ENCODE measurements at regions not wholly inside any gene's neighbourhood (a gene's known extent, or its start where the extent isn't known, plus 50 kb on each side); places are given as distances from the start of the nearest gene placed in this dataset.

DNA sequence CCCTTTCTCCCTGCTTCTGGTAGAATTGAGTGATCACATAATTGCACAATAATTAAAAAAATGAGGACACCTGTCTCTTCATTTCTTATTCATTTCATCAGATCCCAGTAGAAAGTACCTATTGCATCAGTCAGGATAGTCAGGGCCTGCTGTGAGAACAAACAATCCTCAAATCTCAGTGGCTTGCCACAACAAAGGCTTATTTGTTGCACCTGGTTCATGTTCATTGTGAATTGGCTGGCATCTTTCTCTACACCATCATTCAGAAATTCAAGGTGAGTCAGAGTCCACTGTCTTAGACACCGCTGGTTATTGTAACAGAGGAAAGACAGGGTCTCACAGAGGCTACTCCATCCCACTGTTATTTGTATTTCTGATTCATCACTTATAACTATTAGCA is 409.8 kb downstream of the STIM2 start:
- peaks cover 2% of the 10 kb centered on the region for H3K9me3 Mint-ChIP-seq (ENCODE audit: unreplicated experiment)
- H2AFZ ChIP-seq (ENCODE audit: low read depth, low read length): no peak overlapping the region
- no peaks in the 10 kb centered on the region for H3K36me3 Mint-ChIP-seq (ENCODE audit: low read depth, unreplicated experiment)
- H3K9me3 ChIP-seq (ENCODE audit: insufficient read depth, low read depth, low read length): no peaks in the 10 kb centered on the region
- peaks cover 3% of the 10 kb centered on the region for H3K27me3 Mint-ChIP-seq (ENCODE audit: low read depth, unreplicated experiment)
- no peak overlapping the region for H3K4me3 Mint-ChIP-seq (ENCODE audit: unreplicated experiment)
- H3K36me3 ChIP-seq (ENCODE audit: insufficient read depth, low read length): no peaks in the 10 kb centered on the region
- H3K79me2 ChIP-seq (ENCODE audit: insufficient read depth, low read length): no peaks in the 10 kb centered on the region
- no peak overlapping the region for H3K27ac ChIP-seq (ENCODE audit: low read depth, low read length)
- H3K27me3 ChIP-seq (ENCODE audit: insufficient read depth, low read length): no peaks in the 10 kb centered on the region
- H3K4me3 ChIP-seq (ENCODE audit: insufficient read depth, low read depth, low read length): no peak overlapping the region
- DNase-seq (ENCODE audit: low read depth) (no peak), FAIRE-seq (no peak)
- no peaks in the 10 kb centered on the region for H3K4me1 ChIP-seq (ENCODE audit: insufficient read depth, low read length)
- H4K20me1 ChIP-seq (ENCODE audit: insufficient read depth, low read length): no peaks in the 10 kb centered on the region
- no peak overlapping the region for H3K4me2 ChIP-seq (ENCODE audit: low read length)
- H3K4me1 Mint-ChIP-seq (ENCODE audit: low read depth, unreplicated experiment): no peaks in the 10 kb centered on the region
- no peak overlapping the region for H3K9ac ChIP-seq (ENCODE audit: low read length)
- no peak overlapping the region for H3K27ac Mint-ChIP-seq (ENCODE audit: unreplicated experiment)
- TF ChIP-seq CTCF (IDR thresholded peaks at IDR 0.05; ENCODE audit: insufficient read depth, low read depth, low read length) (no peak), EZH2 (IDR thresholded peaks at IDR 0.05; ENCODE audit: insufficient read depth, low read length) (no peak)

DNA sequence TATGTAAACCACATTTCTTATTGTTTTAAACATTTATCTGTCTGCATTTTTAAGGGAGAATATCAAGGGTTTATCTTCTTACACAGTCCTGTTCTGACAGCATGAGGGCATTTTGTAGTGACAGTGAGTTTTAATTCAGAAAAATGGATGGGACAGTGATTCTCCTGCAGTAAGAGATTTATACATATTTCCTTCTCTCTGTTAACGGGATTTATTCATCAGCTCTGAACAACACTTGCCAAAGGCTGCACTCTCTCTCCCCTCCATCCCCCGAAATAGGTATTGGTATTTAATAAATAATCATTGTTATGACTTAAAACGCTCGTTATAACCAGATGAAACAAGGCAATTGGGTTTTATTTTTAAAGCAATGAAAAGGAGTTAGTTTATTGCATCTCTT is 410.9 kb downstream of the STIM2 start:
- no peaks in the 10 kb centered on the region for H3K36me3 ChIP-seq (ENCODE audit: insufficient read depth, low read length)
- H3K27ac Mint-ChIP-seq (ENCODE audit: unreplicated experiment): no peak overlapping the region
- no peak overlapping the region for H3K4me3 ChIP-seq (ENCODE audit: insufficient read depth, low read depth, low read length)

More for the DNA sequence above, 410.9 kb downstream of the STIM2 start:
- no peak for FAIRE-seq
- Mint-ChIP-seq H3K27me3 (ENCODE audit: low read depth, unreplicated experiment) (peaks cover 3% of the 10 kb centered on the region), H3K4me3 (ENCODE audit: unreplicated experiment) (no peak overlapping the region), H3K36me3 (ENCODE audit: low read depth, unreplicated experiment) (no peaks in the 10 kb centered on the region), H3K9me3 (ENCODE audit: unreplicated experiment) (peaks cover 2% of the 10 kb centered on the region), H3K4me1 (ENCODE audit: low read depth, unreplicated experiment) (no peaks in the 10 kb centered on the region)
- DNase-seq (ENCODE audit: low read depth): no peak
- no peak for TF ChIP-seq CTCF (IDR thresholded peaks at IDR 0.05; ENCODE audit: insufficient read depth, low read depth, low read length)
- no peak for TF ChIP-seq EZH2 (IDR thresholded peaks at IDR 0.05; ENCODE audit: insufficient read depth, low read length)
- H3K79me2 ChIP-seq (ENCODE audit: insufficient read depth, low read length): no peaks in the 10 kb centered on the region
- H3K4me2 ChIP-seq (ENCODE audit: low read length): no peak overlapping the region
- H3K9ac ChIP-seq (ENCODE audit: low read length): no peak overlapping the region
- no peak overlapping the region for H2AFZ ChIP-seq (ENCODE audit: low read depth, low read length)
- H3K9me3 ChIP-seq (ENCODE audit: insufficient read depth, low read depth, low read length): no peaks in the 10 kb centered on the region
- H3K27me3 ChIP-seq (ENCODE audit: insufficient read depth, low read length): no peaks in the 10 kb centered on the region
- no peaks in the 10 kb centered on the region for H4K20me1 ChIP-seq (ENCODE audit: insufficient read depth, low read length)
- H3K27ac ChIP-seq (ENCODE audit: low read depth, low read length): no peak overlapping the region
- no peaks in the 10 kb centered on the region for H3K4me1 ChIP-seq (ENCODE audit: insufficient read depth, low read length)

Measured in astrocyte (in vitro differentiated cells and primary cell).